ENCODE measurements at regions not wholly inside any gene's neighbourhood (a gene's known extent, or its start where the extent isn't known, plus 50 kb on each side); places are given as distances from the start of the nearest gene placed in this dataset.

- Histone ChIP-seq H3K9ac (no peak overlapping the region), H3K79me2 (ENCODE audit: insufficient read depth) (no peaks in the 10 kb centered on the region), H2AFZ (ENCODE audit: low read depth) (no peak overlapping the region), H3K36me3 (replicated peaks in 1 of 2; ENCODE audit: control insufficient read depth in 1 of 2, insufficient read depth in 2 of 2, low read length in 1 of 2) (no peaks in the 10 kb centered on the region), H3K4me3 (ENCODE audit: low read depth in 2 of 2, low read length in 1 of 2) (no peak overlapping the region), H3K9me2 (no peaks in the 10 kb centered on the region), H3F3A (replicated peaks; ENCODE audit: insufficient read depth) (no peaks in the 10 kb centered on the region), H4K20me1 (ENCODE audit: insufficient read depth) (no peaks in the 10 kb centered on the region), H3K4me2 (no peak overlapping the region), H3K27me3 (ENCODE audit: insufficient read depth) (no peaks in the 10 kb centered on the region), H3K9me3 (no peaks in the 10 kb centered on the region), H3K4me1 (ENCODE audit: control insufficient read depth in 1 of 2, insufficient read depth in 2 of 2, low read depth in 1 of 2, low read length in 1 of 2) (no peaks in the 10 kb centered on the region; a peak in 1 of 4 replicates), H3K27ac (ENCODE audit: low read depth in 2 of 2, low read length in 1 of 2) (no peak overlapping the region)
- TF ChIP-seq FOXM1 (IDR thresholded peaks at IDR 0.05; ENCODE audit: low read depth) (no peak), USF1 (IDR thresholded peaks at IDR 0.05; ENCODE audit: borderline replicate concordance, low read depth) (no peak), CTCF (IDR thresholded peaks at IDR 0.05) (no peak), MEF2A (IDR thresholded peaks at IDR 0.05; ENCODE audit: borderline replicate concordance, low read depth) (no peak), ZBTB33 (IDR thresholded peaks at IDR 0.05; ENCODE audit: borderline replicate concordance, low read depth) (no peak), EP300 (IDR thresholded peaks at IDR 0.05; ENCODE audit: borderline replicate concordance in 1 of 2, low read depth in 1 of 2, low read length in 1 of 2) (no peak), IRF3 (IDR thresholded peaks at IDR 0.05; ENCODE audit: low read depth, low read length) (no peak), TAF1 (IDR thresholded peaks at IDR 0.05; ENCODE audit: borderline replicate concordance, low read depth, low read length) (no peak), YY1 (IDR thresholded peaks at IDR 0.05; ENCODE audit: low read depth) (no peak), ELF1 (IDR thresholded peaks at IDR 0.05) (no peak), FOSL2 (IDR thresholded peaks at IDR 0.05; ENCODE audit: borderline replicate concordance, low read depth) (no peak), NRF1 (IDR thresholded peaks at IDR 0.05; ENCODE audit: low read depth, low read length) (no peak), GABPA (IDR thresholded peaks at IDR 0.05; ENCODE audit: low read depth) (no peak), RFX5 (IDR thresholded peaks at IDR 0.05; ENCODE audit: low read length) (no peak), RXRA (IDR thresholded peaks at IDR 0.05; ENCODE audit: borderline replicate concordance, low read depth) (no peak), NFIC (IDR thresholded peaks at IDR 0.05; ENCODE audit: borderline replicate concordance) (no peak), PBX3 (IDR thresholded peaks at IDR 0.05) (no peak), EZH2phosphoT487 (IDR thresholded peaks at IDR 0.05; ENCODE audit: borderline replicate concordance, low read depth) (no peak)
- ChIA-PET POLR2A (no interaction called here), CTCF (no interaction called here)
- 27% methylated on average over 3 of the region's 3 CpGs for WGBS (ENCODE audit: low lambda C conversion rate)
- no peak for DNase-seq
These were observed 144.0 kb upstream of the CDH6 start for GRCh38 chr5:31049461-31049860.

Measured in SK-N-SH (cell line).